Osteoblast (primary cell): ENCODE measurements at regions not wholly inside any gene's neighbourhood (a gene's known extent, or its start where the extent isn't known, plus 50 kb on each side); places are given as distances from the start of the nearest gene placed in this dataset.

Experiments used
- DNase-seq: peaks from one replicate; pipeline ENCODE4 v3.0.0; 2011; ENCODE audit warnings: low spot score, mixed read lengths; ENCODE audit not compliant: insufficient read length; ENCODE audit errors: missing footprints
- H2AFZ ChIP-seq: 2 replicates; pipeline ENCODE4 v1.6.0; 2011; ENCODE audit warnings: mild to moderate bottlenecking, low read length
- H3K27ac ChIP-seq: 2 replicates; pipeline ENCODE4 v1.5.1; 2011; ENCODE audit warnings: mild to moderate bottlenecking, low read depth, low read length, moderate library complexity
- H3K27me3 ChIP-seq: 2 replicates; pipeline ENCODE4 v1.6.0; 2012; ENCODE audit warnings: mild to moderate bottlenecking, control low read depth, inconsistent platforms, low read length, moderate library complexity; ENCODE audit not compliant: insufficient read depth
- H3K36me3 ChIP-seq: 2 replicates; pipeline ENCODE4 v1.5.1; 2011; ENCODE audit warnings: mild to moderate bottlenecking, low read length, control low read depth, moderate library complexity; ENCODE audit not compliant: insufficient read depth
- H3K4me1 ChIP-seq: 2 replicates; pipeline ENCODE4 v1.5.1; 2011; ENCODE audit warnings: mild to moderate bottlenecking, low read length, control low read depth, moderate library complexity; ENCODE audit not compliant: insufficient read depth
- H3K4me2 ChIP-seq: 2 replicates; pipeline ENCODE4 v1.6.0; 2011; ENCODE audit warnings: mild to moderate bottlenecking, low read length; ENCODE audit not compliant: insufficient read depth
- H3K4me3 ChIP-seq: fragments of 200-600 bp; sonication (generic); 3 replicates; pipeline ENCODE4 v1.5.1; 2012; ENCODE audit warnings: mild to moderate bottlenecking, low read length, inconsistent platforms; ENCODE audit not compliant: insufficient read depth
- H3K79me2 ChIP-seq: 2 replicates; pipeline ENCODE4 v1.6.0; 2012; ENCODE audit warnings: mild to moderate bottlenecking, low read length, control low read depth, inconsistent platforms; ENCODE audit not compliant: insufficient read depth
- H3K9me3 ChIP-seq: 2 replicates; pipeline ENCODE4 v1.5.1; 2011; ENCODE audit warnings: low read depth, low read length, control low read depth
- H4K20me1 ChIP-seq: 2 replicates; pipeline ENCODE4 v1.6.0; 2012; ENCODE audit warnings: mild to moderate bottlenecking, low read length, control low read depth; ENCODE audit not compliant: insufficient read depth
- TF ChIP-seq, protein P1 (sequence below): IDR thresholded peaks from 2 replicates; pipeline ENCODE4 v1.5.1; 2011; ENCODE audit warnings: mild to moderate bottlenecking, low read depth, low read length, moderate library complexity; ENCODE audit errors: extremely low read depth

DNA sequence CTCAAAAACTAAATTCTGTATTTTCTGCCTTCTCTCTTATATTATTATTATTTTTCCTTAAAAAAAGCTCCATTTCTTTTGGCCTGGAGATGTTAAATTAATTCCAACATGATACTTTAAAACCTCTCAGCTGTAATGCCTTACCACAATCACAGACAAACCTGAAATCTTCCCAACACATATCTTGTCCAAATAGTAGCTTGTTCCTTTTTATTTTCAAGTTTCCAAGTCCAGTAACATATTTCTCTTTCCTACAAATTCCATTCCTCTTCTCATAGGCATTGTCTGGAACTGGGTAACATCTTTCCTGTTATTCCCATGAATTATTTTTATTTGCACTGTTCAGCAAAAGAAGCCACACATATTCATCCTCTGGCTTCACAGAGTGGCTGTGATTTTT, 137.0 kb downstream of the SLITRK6 start:
- Histone ChIP-seq H3K79me2 (no peaks in the 10 kb centered on the region), H3K9me3 (no peaks in the 10 kb centered on the region), H3K27ac (no peak overlapping the region), H3K36me3 (no peaks in the 10 kb centered on the region), H3K27me3 (no peaks in the 10 kb centered on the region), H3K4me1 (no peaks in the 10 kb centered on the region), H3K4me2 (no peak overlapping the region), H3K4me3 (no peak overlapping the region), H4K20me1 (no peaks in the 10 kb centered on the region), H2AFZ (no peak overlapping the region)
- TF ChIP-seq, protein P1, sequence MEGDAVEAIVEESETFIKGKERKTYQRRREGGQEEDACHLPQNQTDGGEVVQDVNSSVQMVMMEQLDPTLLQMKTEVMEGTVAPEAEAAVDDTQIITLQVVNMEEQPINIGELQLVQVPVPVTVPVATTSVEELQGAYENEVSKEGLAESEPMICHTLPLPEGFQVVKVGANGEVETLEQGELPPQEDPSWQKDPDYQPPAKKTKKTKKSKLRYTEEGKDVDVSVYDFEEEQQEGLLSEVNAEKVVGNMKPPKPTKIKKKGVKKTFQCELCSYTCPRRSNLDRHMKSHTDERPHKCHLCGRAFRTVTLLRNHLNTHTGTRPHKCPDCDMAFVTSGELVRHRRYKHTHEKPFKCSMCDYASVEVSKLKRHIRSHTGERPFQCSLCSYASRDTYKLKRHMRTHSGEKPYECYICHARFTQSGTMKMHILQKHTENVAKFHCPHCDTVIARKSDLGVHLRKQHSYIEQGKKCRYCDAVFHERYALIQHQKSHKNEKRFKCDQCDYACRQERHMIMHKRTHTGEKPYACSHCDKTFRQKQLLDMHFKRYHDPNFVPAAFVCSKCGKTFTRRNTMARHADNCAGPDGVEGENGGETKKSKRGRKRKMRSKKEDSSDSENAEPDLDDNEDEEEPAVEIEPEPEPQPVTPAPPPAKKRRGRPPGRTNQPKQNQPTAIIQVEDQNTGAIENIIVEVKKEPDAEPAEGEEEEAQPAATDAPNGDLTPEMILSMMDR: no peak
- no peak for DNase-seq

DNA sequence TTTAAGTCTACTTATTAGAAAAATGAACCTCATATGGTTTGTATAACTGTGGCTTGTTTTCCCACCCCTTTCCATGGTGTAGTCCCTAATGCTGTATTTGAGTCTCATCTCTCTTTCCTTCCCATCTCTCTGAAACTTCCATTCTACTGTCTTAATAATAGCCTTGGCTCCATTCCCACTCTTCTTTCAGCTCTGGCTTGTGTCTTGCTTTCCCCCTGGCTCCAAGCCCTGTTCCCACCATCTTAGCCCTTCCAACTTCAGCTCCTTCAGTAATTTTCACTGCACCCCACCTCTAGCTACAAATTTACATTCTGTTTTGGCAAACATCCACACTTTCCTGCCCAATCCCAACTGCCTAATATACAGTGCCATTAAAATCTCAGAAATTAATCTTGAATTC, 137.5 kb downstream of the SLITRK6 start:
- Histone ChIP-seq H3K9me3 (no peaks in the 10 kb centered on the region), H3K4me1 (no peaks in the 10 kb centered on the region), H4K20me1 (no peaks in the 10 kb centered on the region), H3K4me3 (no peak overlapping the region), H3K27ac (no peak overlapping the region), H3K4me2 (no peak overlapping the region), H3K36me3 (no peaks in the 10 kb centered on the region), H2AFZ (no peak overlapping the region), H3K79me2 (no peaks in the 10 kb centered on the region), H3K27me3 (no peaks in the 10 kb centered on the region)
- DNase-seq: no peak
- TF ChIP-seq, protein P1: no peak

DNA sequence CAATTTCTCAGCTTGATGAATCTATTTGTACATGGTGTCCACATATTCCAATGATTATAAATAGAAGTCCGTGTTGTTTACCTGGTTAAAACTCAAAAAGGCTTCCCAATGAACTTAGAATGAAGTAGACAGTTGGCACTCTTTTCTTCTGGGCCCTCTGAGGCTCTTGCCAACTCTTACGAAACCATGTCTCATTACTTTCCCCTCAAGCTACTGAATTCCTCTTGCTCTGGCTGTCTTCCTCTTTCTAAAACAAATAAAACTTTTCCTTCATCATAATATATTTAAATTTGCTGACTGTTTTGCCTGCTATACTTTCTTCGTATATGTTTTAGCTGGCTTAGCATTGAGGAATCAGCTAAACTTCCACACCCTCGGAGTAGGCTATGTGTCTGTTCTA, 139.7 kb downstream of the SLITRK6 start:
- no peak for DNase-seq
- H3K27ac ChIP-seq: no peak overlapping the region
- H3K27me3 ChIP-seq: no peaks in the 10 kb centered on the region
- no peaks in the 10 kb centered on the region for H3K79me2 ChIP-seq
- no peaks in the 10 kb centered on the region for H3K9me3 ChIP-seq
- no peak overlapping the region for H2AFZ ChIP-seq
- TF ChIP-seq, protein P1: no peak
- no peak overlapping the region for H3K4me2 ChIP-seq
- H4K20me1 ChIP-seq: no peaks in the 10 kb centered on the region
- no peaks in the 10 kb centered on the region for H3K4me1 ChIP-seq
- H3K36me3 ChIP-seq: no peaks in the 10 kb centered on the region
- H3K4me3 ChIP-seq: no peak overlapping the region

DNA sequence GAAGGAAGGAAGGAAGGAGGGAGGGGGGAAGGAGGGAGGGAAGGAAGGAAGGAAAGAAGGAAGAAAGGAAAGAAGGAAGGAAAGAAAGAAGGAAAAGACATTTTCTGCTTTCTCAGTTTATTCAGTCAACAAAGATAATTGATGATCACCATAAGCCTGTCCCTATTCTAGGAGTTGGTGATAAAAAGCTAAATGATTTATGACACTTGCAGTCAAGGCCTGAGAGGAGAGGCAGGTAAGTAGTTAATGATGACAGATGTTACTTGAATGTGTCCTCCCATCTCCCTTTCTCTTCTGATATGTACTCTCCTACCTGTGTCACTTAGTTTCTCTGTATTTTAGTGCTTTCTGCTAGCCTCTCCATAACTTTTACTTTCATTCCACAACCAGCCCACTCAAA, 141.3 kb downstream of the SLITRK6 start:
- Histone ChIP-seq H3K27ac (no peak overlapping the region), H3K9me3 (no peaks in the 10 kb centered on the region), H3K4me3 (no peak overlapping the region), H3K4me2 (no peak overlapping the region), H4K20me1 (no peaks in the 10 kb centered on the region), H3K79me2 (no peaks in the 10 kb centered on the region), H2AFZ (no peak overlapping the region), H3K36me3 (no peaks in the 10 kb centered on the region), H3K27me3 (no peaks in the 10 kb centered on the region), H3K4me1 (no peaks in the 10 kb centered on the region)
- DNase-seq: no peak
- TF ChIP-seq, protein P1: no peak
